Bronchial epithelial cell (primary cell): ENCODE measurements at regions not wholly inside any gene's neighbourhood (a gene's known extent, or its start where the extent isn't known, plus 50 kb on each side); places are given as distances from the start of the nearest gene placed in this dataset.
A peak's percentile ranks its signal among the peaks of the same experiment; 100 is the strongest.

Experiments used
- DNase-seq: peaks from one replicate; pipeline ENCODE4 v3.0.0-alpha.2; 2010; ENCODE audit warnings: low read depth
- FAIRE-seq: peaks from 2 replicates; lab custom pipeline; 2011; peaks lifted over from hg19 to GRCh38; lab: Jason Lieb, UNC
- H3K27me3 ChIP-seq: 2 replicates; pipeline ENCODE4 v1.5.1; 2011; ENCODE audit warnings: low read length; ENCODE audit not compliant: control insufficient read depth, insufficient read depth
- H3K36me3 ChIP-seq: 2 replicates; pipeline ENCODE4 v1.5.1; 2011; ENCODE audit warnings: low read length; ENCODE audit not compliant: control insufficient read depth, insufficient read depth
- H3K4me3 ChIP-seq: 2 replicates; pipeline ENCODE4 v1.5.1; 2011; ENCODE audit warnings: mild to moderate bottlenecking, low read depth, low read length, control low read depth
- TF ChIP-seq, protein P1 (sequence below): IDR thresholded peaks from 2 replicates; pipeline ENCODE4 v1.5.1; 2011; ENCODE audit warnings: mild to moderate bottlenecking, moderate library complexity, low read length, control low read depth, inconsistent platforms; ENCODE audit not compliant: insufficient read depth, severe bottlenecking

DNA sequence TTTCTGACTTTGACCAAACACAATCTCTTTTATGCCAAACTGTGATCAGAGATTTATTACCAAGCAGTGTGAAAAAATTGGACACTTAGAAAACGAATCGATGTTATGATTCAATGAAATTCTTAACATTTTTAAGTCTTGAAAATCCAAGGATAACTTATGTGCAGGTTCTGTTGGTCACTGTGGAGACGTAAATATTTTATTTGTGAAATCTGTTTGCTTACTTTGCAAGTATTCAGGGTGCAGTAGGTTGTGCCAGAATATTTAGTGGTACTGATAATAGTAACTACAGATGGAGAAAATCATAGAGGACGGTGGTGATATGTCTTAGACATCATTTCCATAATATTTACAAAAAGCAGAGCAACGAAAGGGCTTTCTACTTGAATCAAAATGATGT, 97.3 kb downstream of the BMP2 start:
- Histone ChIP-seq H3K36me3 (no peaks in the 10 kb centered on the region), H3K4me3 (no peak overlapping the region), H3K27me3 (no peaks in the 10 kb centered on the region)
- DNase-seq: no peak
- TF ChIP-seq, protein P1, sequence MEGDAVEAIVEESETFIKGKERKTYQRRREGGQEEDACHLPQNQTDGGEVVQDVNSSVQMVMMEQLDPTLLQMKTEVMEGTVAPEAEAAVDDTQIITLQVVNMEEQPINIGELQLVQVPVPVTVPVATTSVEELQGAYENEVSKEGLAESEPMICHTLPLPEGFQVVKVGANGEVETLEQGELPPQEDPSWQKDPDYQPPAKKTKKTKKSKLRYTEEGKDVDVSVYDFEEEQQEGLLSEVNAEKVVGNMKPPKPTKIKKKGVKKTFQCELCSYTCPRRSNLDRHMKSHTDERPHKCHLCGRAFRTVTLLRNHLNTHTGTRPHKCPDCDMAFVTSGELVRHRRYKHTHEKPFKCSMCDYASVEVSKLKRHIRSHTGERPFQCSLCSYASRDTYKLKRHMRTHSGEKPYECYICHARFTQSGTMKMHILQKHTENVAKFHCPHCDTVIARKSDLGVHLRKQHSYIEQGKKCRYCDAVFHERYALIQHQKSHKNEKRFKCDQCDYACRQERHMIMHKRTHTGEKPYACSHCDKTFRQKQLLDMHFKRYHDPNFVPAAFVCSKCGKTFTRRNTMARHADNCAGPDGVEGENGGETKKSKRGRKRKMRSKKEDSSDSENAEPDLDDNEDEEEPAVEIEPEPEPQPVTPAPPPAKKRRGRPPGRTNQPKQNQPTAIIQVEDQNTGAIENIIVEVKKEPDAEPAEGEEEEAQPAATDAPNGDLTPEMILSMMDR: no peak
- FAIRE-seq: no peak

DNA sequence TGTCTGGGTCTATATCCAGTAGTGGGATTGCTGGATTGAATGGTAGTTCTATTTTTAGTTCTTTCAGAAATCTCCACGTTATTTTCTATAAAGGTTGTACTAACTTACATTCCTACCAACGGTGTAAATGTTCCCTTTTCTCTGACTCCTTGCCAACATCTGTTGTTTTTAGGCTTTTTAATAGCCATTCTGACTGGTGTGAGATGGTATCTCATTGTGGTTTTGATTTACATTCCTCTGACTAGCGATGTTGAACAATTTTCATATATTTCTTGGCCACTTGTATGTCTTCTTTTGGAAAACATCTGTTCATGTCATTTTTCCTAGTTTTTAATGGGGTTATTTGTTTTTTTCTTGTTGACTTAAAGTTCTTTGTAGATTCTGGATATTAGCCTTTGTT, 99.3 kb downstream of the BMP2 start:
- H3K4me3 ChIP-seq: no peak overlapping the region
- TF ChIP-seq, protein P1: no peak
- FAIRE-seq: no peak
- no peak for DNase-seq
- no peaks in the 10 kb centered on the region for H3K36me3 ChIP-seq
- no peaks in the 10 kb centered on the region for H3K27me3 ChIP-seq

DNA sequence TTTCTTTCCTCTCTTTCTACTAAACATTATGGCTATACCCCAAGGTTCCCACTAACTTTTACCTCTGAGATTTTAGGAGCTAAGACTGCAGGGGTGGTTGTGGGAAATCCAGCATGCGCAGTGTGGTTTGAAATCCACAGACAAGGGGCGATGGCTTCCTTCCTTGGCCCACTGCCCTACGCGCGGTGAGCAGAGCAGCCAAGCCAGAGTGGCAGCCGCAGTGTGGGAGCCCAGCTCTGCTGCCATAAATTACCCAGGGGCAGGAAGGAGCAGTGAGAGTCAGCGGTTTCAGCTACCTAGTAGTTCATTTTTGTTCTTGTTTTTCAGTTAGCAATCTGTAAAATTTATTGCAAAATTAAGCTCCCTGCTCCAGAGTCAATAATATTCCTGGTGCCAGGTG, 101.4 kb downstream of the BMP2 start:
- Histone ChIP-seq H3K36me3 (no peaks in the 10 kb centered on the region), H3K27me3 (no peaks in the 10 kb centered on the region), H3K4me3 (no peak overlapping the region)
- DNase-seq: no peak
- no peak for FAIRE-seq
- TF ChIP-seq, protein P1: no peak

DNA sequence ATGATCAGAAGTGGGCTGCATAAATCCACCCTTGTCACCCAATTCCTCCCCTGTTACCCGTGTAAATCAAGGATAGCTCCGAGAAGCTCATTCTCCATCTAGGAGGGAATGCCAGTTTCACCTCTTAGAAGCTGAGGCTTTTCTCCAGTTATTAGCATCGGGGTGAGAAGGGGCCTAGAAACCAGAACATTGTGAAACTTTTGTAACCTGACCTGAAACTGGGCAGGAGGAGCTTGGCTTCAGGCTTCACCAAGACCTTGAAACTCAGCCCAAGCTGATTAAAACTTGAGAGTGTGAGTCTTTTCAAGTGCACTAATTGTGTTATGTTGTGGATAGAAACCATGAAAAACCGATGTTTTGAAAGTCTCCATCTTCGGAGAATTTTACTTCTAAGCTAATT, 103.1 kb downstream of the BMP2 start:
- Histone ChIP-seq H3K27me3 (no peaks in the 10 kb centered on the region), H3K36me3 (no peaks in the 10 kb centered on the region), H3K4me3 (no peak overlapping the region)
- FAIRE-seq: no peak
- DNase-seq: no peak
- TF ChIP-seq, protein P1: no peak

DNA sequence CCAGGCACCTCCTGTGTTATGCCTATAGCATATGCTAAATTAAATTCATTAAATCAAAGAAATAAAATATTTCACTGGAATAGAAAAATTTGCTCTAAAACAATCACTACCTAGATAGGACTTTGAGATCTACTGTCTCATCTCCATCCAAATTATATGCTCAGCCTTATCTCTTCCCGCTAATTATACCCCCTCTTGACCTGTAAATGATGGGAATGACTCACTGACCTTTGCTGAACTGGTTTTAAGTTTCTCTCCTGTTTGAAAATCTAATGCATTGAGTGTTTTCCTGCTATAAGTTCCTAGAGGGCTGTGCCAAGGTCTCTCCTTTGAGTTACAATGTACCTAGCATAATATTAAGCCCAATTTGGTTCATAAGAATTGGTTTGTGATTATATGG, 110.1 kb downstream of the BMP2 start:
- TF ChIP-seq, protein P1: no peak
- Histone ChIP-seq H3K27me3 (no peaks in the 10 kb centered on the region), H3K36me3 (no peaks in the 10 kb centered on the region), H3K4me3 (no peak overlapping the region)
- FAIRE-seq (no peak), DNase-seq (no peak)

DNA sequence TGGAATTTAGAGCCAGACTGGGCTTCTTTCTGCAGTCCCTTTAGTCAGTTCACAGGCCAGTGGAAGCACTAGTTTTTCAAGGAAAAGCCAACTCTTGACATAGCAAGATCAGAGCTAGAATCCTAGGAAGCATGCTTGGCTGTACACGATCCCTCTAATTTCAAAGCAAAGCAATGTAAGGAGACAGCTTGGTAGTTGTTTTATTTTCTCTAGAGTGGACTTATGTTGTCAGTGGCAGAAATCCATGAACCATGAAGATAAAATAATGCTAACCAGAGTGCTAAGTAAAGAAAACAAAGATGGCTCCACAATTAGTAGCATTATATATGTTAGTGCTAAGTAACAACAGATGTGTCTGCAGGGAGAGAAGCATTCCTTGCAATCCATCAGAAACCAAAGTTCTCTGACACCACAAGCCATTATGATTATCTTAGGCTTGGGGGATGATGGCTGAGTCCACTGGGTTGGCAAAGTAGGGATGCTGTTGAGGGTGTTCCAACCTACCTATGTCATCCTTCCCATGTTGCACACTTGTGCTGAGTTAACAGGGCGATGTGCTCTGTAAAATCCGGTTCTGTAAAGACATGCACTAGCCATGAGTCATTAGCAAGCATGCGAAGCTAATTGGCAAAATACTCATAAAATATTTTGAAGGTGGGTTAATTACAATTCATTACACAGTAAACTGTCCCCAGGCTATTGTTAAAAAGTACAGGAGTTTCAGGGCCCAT, 115.2 kb downstream of the BMP2 start:
- FAIRE-seq (no peak), DNase-seq (peak; percentile 85)
- Histone ChIP-seq H3K27me3 (no peaks in the 10 kb centered on the region), H3K4me3 (no peak overlapping the region), H3K36me3 (no peaks in the 10 kb centered on the region)
- TF ChIP-seq, protein P1: no peak
